Activated naive CD4-positive, alpha-beta T cell treated with anti-CD3 and anti-CD28 coated beads, Interleukin-2, amount 50 U/mL, for 16 hours (primary cell): ENCODE measurements at regions not wholly inside any gene's neighbourhood (a gene's known extent, or its start where the extent isn't known, plus 50 kb on each side); places are given as distances from the start of the nearest gene placed in this dataset.
"Not testable (repeated sequence)": the region's sequence is repeated elsewhere in the genome, so short reads cannot be mapped to it uniquely, and the experiment has no call there.

Source experiments
- DNase-seq: peaks from one replicate; pipeline ENCODE4 v3.0.0-alpha.2; 2020

- DNase-seq: no peak
Measured at GRCh38 chr6:14463110-14463509, 345.5 kb downstream of the CD83 start.

DNA sequence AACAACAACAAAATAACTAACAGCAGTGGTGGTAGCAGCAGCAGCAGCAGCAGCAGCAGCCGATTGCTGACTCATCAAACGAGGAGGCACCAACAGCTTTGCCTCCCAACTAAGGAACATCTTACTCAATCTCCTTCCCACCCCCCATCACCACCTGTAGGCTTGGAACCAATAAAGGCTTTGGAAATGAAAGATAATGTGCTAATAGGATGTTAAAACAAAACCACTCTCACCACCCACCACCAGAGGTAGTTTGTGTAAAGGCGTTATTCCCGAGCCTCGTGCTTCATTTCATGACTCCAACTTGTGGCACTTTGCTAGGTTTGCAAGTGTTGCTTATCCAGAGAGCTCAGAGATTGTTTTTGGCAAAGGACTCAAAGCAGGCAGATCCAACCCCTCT, 346.5 kb downstream of the CD83 start:
- DNase-seq: no peak

DNA sequence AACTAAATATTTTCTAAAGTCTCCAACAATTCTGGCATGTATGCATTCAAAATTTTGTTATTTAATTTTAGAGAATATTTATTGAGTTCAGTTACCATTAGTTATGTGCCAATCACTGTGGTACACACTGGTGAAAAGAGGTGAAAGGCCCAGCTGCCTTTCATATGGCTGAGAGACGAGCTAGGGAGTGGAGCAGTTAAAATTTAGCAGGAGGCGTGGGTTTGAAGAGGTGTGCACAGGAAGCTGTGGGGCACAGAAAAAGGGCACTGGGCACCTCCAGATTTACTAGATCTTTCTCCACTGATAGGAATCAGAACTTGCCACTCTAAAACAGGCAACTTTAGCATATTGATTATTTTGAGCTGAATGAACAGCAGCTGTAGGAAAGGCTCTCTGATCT, 347.1 kb downstream of the CD83 start:
- no peak for DNase-seq

DNA sequence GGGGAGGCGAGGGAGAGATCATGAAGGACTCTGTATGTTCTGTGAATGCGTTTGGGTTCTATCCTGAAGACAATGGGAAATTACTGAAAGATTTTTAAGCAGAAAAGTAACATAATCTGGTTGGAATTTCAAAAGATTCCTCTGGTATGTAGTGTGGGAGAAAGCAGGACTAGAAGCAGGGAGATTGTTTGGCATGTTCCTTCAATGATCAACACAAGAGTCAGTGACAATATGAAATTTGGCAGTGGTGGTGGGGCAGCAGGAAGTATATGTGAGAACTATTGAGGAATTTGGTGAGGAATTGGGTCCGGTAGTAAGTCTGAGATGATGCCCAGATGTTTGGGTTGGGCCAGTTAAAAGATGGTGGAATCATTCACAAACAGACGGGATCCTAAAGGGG, 348.7 kb downstream of the CD83 start:
- DNase-seq: no peak

- DNase-seq: no peak
Measured at GRCh38 chr6:14467591-14467990, 350.0 kb downstream of the CD83 start.

GRCh38 chr6:14468647-14469321, 351.2 kb downstream of the CD83 start:
- DNase-seq: no peak

DNA sequence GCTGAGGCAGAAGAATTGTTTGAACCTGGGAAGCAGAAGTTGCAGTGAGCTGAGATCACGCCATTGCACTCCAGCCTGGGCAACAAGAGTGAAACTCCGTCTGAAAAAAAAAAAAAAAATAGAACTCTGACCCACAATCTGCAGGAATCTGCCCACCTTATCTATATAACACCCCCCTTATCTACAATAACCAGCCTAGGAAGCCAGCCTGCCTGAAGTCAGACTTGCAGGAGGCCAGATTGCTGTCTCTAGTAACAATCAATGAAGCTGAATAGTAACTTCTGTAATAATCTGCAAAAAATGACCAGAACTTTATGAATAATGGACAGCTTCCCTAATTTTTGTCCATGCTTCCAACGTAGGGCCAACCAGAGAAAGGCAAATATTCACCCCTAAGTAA, 352.5 kb downstream of the CD83 start:
- DNase-seq: no peak

DNA sequence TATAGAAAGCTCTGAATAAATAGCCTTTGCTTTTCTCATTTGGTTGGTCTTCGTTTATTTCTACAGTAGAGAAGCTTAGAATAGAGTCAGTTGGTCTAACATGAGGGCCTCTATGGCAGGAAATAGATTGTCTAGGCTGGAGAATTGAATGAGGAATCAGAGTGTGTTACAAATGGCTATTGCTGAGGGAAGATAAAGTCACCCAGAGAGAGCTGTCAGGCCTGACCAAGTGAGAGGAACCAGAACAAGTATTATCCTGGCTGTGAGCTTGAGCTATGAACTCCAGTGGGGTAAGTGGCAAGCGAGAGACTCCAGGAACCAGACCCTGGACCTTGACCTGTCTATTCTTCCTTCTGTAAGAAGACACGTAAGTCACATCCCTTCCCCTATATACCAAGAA, 353.1 kb downstream of the CD83 start:
- DNase-seq: no peak

DNA sequence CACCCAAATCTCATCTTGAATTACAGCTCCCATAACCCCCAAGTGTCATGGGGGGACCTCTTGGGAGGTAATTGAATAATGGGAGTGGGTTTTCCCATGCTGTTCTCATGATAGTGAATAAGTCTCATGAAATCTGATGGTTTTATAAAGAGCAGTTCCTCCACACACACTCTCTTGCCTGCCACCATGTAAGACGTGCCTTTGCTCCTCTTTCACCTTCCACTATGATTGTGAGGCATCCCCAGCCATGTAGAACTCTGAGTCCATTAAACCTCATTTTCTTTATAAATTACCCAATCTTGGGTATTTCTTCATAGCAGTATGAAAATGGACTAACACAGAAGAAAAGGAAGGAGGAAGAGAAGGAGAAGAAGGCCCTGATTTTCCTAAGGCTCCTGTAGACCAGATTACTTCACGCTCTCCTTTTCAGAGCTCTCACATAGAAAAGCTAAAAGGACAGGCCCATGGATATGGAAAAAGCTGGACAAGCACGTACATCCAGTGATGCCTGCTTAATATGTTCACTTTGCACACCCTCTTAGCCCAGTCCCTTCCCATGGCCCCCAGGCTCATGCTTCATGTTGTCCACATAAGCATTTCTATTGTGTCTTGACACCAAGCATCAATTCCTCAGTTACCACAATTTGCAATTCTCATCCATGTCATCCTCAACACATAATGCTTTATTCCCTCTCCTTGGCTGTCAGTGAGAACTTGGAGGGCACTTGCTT, 354.8 kb downstream of the CD83 start:
- no peak for DNase-seq

- no peak for DNase-seq
Measured at GRCh38 chr6:14472986-14473337, 355.4 kb downstream of the CD83 start.

DNA sequence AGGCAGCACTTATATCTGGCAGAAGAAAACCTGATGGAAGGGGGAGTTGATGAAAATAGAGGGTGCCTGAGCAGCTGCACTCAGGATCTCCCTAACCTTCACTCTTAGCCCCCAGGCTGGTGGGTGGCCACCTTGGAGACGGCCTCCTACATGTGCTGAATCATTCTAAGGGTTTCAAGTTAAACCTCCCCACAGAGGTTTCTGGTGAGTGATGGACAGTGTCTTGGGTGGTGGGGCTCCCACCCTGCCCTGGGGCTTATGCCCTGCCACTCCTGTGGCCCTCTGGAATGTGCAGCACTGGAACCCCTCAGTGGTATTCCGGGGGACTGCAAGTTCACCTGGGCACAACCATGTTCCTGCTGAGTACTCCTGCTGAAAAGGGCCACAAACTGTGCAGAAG, 357.2 kb downstream of the CD83 start:
- no peak for DNase-seq

DNA sequence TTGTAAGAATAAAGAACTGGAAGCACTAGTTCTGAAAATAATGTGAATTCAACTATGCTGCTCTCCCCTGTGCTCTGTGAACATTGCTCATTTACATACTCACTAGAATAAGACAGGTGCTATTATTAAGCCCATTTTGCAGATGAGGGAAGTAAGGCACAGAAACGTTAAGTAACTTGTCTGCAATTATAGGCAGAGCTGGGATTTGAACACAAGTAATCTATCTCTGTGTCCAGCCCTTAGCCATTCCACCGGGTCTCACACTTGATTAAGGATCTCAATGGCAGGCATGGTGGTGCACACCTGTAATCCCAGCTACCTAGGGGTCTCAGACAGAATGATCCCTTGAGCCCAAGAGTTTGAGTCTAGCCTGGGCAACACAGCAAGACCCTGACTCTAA, 357.7 kb downstream of the CD83 start:
- DNase-seq: no peak

- no peak for DNase-seq
Measured at GRCh38 chr6:14476793-14477531, 359.4 kb downstream of the CD83 start.

DNA sequence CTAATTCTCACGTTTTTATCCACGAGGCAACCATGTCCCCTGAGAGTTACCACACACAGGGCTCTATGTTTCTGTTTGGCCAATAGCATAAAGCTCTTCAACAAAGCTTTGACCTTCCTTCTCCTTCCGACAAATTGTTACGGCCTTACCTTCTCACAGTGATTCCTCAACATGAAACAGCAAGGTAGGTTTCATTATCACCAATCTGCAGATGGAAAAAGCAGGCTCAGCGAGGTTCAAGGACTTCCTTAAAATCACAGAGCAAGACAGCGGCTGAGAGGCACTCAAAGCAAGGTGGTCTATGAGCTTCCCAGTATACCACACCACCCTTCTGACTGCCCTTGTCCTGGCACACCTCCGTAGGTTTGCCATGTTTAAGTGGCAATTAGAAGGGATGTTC, 360.0 kb downstream of the CD83 start:
- no peak for DNase-seq

DNA sequence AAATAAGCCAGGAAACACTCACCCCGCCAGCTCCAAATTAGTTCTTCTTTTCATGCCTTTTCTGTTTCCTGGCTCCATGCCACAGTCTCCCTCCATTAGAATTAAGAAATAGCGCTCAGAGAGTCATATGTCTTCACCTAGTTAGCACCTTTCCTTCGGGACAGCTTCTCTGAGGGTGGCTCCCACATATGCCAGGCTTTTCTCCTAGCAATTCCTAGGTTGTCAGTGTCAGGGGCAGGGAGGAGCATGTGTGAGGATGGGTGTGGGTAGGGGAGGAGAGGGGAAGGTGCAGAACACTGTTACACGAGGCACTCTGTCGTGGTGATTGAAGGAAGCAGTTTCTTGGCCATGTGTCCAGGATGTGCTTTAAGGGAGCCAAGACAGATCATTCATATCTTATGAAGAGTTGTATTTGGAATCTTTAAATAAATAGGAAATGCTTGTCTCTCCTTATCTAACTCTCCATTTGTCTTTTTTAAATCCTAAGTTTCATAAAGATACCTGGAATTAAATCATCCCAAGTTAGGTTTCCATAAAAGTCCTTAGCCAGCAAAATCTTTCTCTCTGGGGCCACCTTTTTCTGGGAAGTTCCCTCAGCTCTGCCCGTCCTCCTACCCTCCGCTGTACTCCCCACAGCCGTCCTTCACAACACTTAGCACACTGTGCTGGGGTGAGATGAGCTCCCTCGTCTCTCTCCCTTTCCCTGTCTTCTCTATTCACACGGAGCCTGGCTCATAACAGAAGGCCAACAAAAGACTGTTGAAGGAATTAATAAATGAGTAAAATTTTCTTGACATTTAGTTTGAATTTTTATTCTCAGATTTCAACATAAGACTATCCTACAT, 361.0 kb downstream of the CD83 start:
- DNase-seq: no peak

GRCh38 chr6:14481946-14482345, 364.4 kb downstream of the CD83 start:
- DNase-seq: not testable (repeated sequence)

- DNase-seq: no peak
Measured at GRCh38 chr6:14487625-14488024, 370.1 kb downstream of the CD83 start.

- no peak for DNase-seq
Measured at GRCh38 chr6:14488180-14488579, 370.6 kb downstream of the CD83 start.

GRCh38 chr6:14489445-14489844, 371.9 kb downstream of the CD83 start:
- no peak for DNase-seq

DNA sequence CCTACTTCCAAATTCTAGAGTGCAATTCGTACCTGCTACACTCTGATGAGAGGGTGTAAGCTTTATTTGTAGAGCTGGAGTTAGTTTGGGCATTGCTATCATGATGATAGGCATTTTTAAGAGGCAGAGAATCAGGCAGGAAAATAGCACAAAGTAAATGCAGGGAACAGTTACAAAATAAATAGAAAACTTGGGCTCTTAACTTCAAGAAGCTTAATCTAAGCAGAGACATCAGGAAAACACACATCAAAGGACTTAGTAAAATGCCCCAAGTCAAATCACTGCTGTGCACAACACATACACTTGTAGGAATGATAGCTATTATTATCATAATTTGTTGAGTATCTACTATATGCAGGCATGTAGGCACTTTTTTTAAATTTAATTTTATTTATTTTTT, 381.2 kb downstream of the CD83 start:
- no peak for DNase-seq

- DNase-seq: no peak
Measured at GRCh38 chr6:14499309-14499708, 381.7 kb downstream of the CD83 start.

GRCh38 chr6:14499841-14500240, 382.3 kb downstream of the CD83 start:
- DNase-seq: no peak

DNA sequence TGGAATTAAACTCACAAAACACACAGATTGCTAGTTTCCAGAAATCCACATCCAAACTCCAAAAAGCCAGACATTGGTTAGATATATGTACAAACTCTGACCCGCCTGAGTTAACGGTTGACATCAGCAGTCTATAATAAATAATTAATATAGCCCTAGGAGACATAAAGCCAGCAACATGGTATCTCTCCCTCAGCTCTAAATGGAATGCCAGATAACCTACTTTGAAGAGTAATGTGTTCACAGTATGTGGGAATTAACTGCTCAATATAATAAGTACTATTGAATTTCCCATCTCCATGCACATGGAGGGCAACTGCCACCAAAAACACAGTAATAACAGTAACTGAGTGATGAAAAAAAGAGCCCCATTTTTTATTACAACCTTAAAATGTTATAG, 383.2 kb downstream of the CD83 start:
- DNase-seq: no peak
